ENCODE measurements at regions not wholly inside any gene's neighbourhood (a gene's known extent, or its start where the extent isn't known, plus 50 kb on each side); places are given as distances from the start of the nearest gene placed in this dataset.

GRCh38 chr14:38828183-38828827, 274.7 kb downstream of the SEC23A start (continued):
- no peak for TF ChIP-seq ZSCAN18 (tag by site-specific recombination; IDR thresholded peaks at IDR 0.05)

GRCh38 chr14:38824706-38825105, 278.3 kb downstream of the SEC23A start:
- ChIA-PET POLR2A (no interaction called here), CTCF (interaction anchor here (0.7 kb wide), 1 partner anchor 374 kb away, joined by 3 read pairs; no protein-coding TSS in a partner anchor)
- TF ChIP-seq WT1 (tag by site-specific recombination; IDR thresholded peaks at IDR 0.05) = no peak
- TF ChIP-seq ZNF513 (tag by site-specific recombination; IDR thresholded peaks at IDR 0.05) = no peak
- TF ChIP-seq BCL11A (tag by site-specific recombination; IDR thresholded peaks at IDR 0.05; ENCODE audit: low read depth) = no peak
- TF ChIP-seq ZNF266 (tag by site-specific recombination; IDR thresholded peaks at IDR 0.05; ENCODE audit: low read depth) = no peak
- no peak for TF ChIP-seq ZNF776 (tag by site-specific recombination; IDR thresholded peaks at IDR 0.05; ENCODE audit: borderline replicate concordance)
- no peak for TF ChIP-seq ZBTB20 (tag by site-specific recombination; IDR thresholded peaks at IDR 0.05)
- TF ChIP-seq ZNF133 (tag by site-specific recombination; IDR thresholded peaks at IDR 0.05) = no peak
- no peak for TF ChIP-seq ZNF416 (tag by site-specific recombination; IDR thresholded peaks at IDR 0.05)
- TF ChIP-seq ZSCAN18 (tag by site-specific recombination; IDR thresholded peaks at IDR 0.05) = no peak

GRCh38 chr14:38818555-38818954, 284.5 kb downstream of the SEC23A start:
- Histone ChIP-seq H3K9me3 (ENCODE audit: control insufficient read depth, insufficient read depth, low read depth, low read length) (no peaks in the 10 kb centered on the region), H3K27ac (ENCODE audit: extremely low read depth, low read depth, low read length) (no peak overlapping the region), H3K36me3 (ENCODE audit: control insufficient read depth in 2 of 2, insufficient read depth in 1 of 2, low read length in 2 of 2) (no peaks in the 10 kb centered on the region), H3K4me3 (ENCODE audit: low read depth, low read length) (no peak overlapping the region), H3K4me1 (ENCODE audit: control insufficient read depth, insufficient read depth, low read length) (no peaks in the 10 kb centered on the region)
- TF ChIP-seq OSR2 (tag by site-specific recombination; IDR thresholded peaks at IDR 0.05) (no peak), ZNF114 (tag by site-specific recombination; IDR thresholded peaks at IDR 0.05) (no peak), ZBTB7A (tag by site-specific recombination; IDR thresholded peaks at IDR 0.05; ENCODE audit: low read depth) (no peak), EGR2 (tag by site-specific recombination; IDR thresholded peaks at IDR 0.05; ENCODE audit: low read depth) (no peak), ZNF18 (tag by site-specific recombination; IDR thresholded peaks at IDR 0.05) (no peak)
- POLR2A ChIA-PET = no interaction called here
- CTCF ChIA-PET = no interaction called here

More at GRCh38 chr14:38824706-38825105, 278.3 kb downstream of the SEC23A start:
- Histone ChIP-seq H3K9me3 (ENCODE audit: control insufficient read depth, insufficient read depth, low read depth, low read length) (no peaks in the 10 kb centered on the region), H3K36me3 (ENCODE audit: control insufficient read depth in 2 of 2, insufficient read depth in 1 of 2, low read length in 2 of 2) (no peaks in the 10 kb centered on the region), H3K4me3 (ENCODE audit: low read depth, low read length) (no peak overlapping the region), H3K27ac (ENCODE audit: extremely low read depth, low read depth, low read length) (no peak overlapping the region), H3K4me1 (ENCODE audit: control insufficient read depth, insufficient read depth, low read length) (no peaks in the 10 kb centered on the region)

All from HEK293 (cell line).